ENCODE measurements at regions not wholly inside any gene's neighbourhood (a gene's known extent, or its start where the extent isn't known, plus 50 kb on each side); places are given as distances from the start of the nearest gene placed in this dataset.

- POLR2A ChIA-PET: no interaction called here
- in situ Hi-C loops (cut with HindIII; ENCODE audit: extremely low pct_ligation_motif_present, low pct_unique_long_range_greater_than_20kb) (no loop called here), intact Hi-C loops (cut with micrococcal nuclease; ENCODE audit: unreplicated experiment) (no loop called here)
- no peak for DNase-seq (ENCODE audit: low spot score)
- no peaks in the 10 kb centered on the region for H3K36me3 ChIP-seq (replicated peaks in 1 of 2; ENCODE audit: control insufficient read depth in 1 of 2, insufficient read depth in 2 of 2, low read length in 2 of 2)
- H4K20me1 ChIP-seq (ENCODE audit: insufficient read depth, low read length): no peaks in the 10 kb centered on the region
- no TSS peak for BruUV-seq (replicated peaks)
- no peak for TF ChIP-seq UBTF (CRISPR knock-in tag; IDR thresholded peaks at IDR 0.05)
- no peak for TF ChIP-seq NFE2 (CRISPR knock-in tag; IDR thresholded peaks at IDR 0.05)
- H3K9me3 ChIP-seq (ENCODE audit: low read length): peaks cover 72% of the 10 kb centered on the region
- 4% methylated on average over 6 of the region's 6 CpGs for WGBS (ENCODE audit: low lambda C conversion rate)
- H2AFZ ChIP-seq (ENCODE audit: low read length): no peak overlapping the region
- no peak for ATAC-seq
- no peaks in the 10 kb centered on the region for H3K4me1 ChIP-seq (ENCODE audit: insufficient read depth, low read length)
- H3K79me2 ChIP-seq (ENCODE audit: insufficient read depth, low read length): no peaks in the 10 kb centered on the region
- H3K27ac ChIP-seq (ENCODE audit: extremely low read length, insufficient read depth, low read length): no peak overlapping the region
- H3K9ac ChIP-seq (ENCODE audit: insufficient read depth, low read depth, low read length): no peak overlapping the region
- no peaks in the 10 kb centered on the region for H3K27me3 ChIP-seq (ENCODE audit: control insufficient read depth in 1 of 2, insufficient read depth in 2 of 2, low read length in 2 of 2)
- no peak overlapping the region for H3K4me2 ChIP-seq (ENCODE audit: low read depth, low read length)
- H3K4me3 ChIP-seq (replicated peaks in 1 of 3; ENCODE audit: insufficient read depth in 1 of 3, low read depth in 2 of 3, low read length in 3 of 3): no peak overlapping the region
- CTCF ChIA-PET (ENCODE audit: low intra/inter-chr PET ratio, low total read pairs): no interaction called here
- FAIRE-seq: no peak
These were observed 568.8 kb downstream of the POM121L12 start for GRCh38 chr7:53604201-53604600.

GRCh38 chr7:53607961-53608360 lies 572.5 kb downstream of the POM121L12 start:
- CTCF ChIA-PET (ENCODE audit: low intra/inter-chr PET ratio, low total read pairs): no interaction called here
- intact Hi-C loops (cut with micrococcal nuclease; ENCODE audit: unreplicated experiment): no loop called here
- Histone ChIP-seq H3K36me3 (replicated peaks in 1 of 2; ENCODE audit: control insufficient read depth in 1 of 2, insufficient read depth in 2 of 2, low read length in 2 of 2) (no peaks in the 10 kb centered on the region), H3K4me1 (ENCODE audit: insufficient read depth, low read length) (no peaks in the 10 kb centered on the region), H2AFZ (ENCODE audit: low read length) (no peak overlapping the region), H3K27me3 (ENCODE audit: control insufficient read depth in 1 of 2, insufficient read depth in 2 of 2, low read length in 2 of 2) (no peaks in the 10 kb centered on the region), H3K4me3 (replicated peaks in 1 of 3; ENCODE audit: insufficient read depth in 1 of 3, low read depth in 2 of 3, low read length in 3 of 3) (no peak overlapping the region), H3K4me2 (ENCODE audit: low read depth, low read length) (no peak overlapping the region), H3K79me2 (ENCODE audit: insufficient read depth, low read length) (no peaks in the 10 kb centered on the region), H3K27ac (ENCODE audit: extremely low read length, insufficient read depth, low read length) (no peak overlapping the region), H3K9me3 (ENCODE audit: low read length) (peaks cover 71% of the 10 kb centered on the region), H3K9ac (ENCODE audit: insufficient read depth, low read depth, low read length) (no peak overlapping the region), H4K20me1 (ENCODE audit: insufficient read depth, low read length) (no peaks in the 10 kb centered on the region)
- ATAC-seq (no peak), DNase-seq (ENCODE audit: low spot score) (no peak), FAIRE-seq (no peak)
- WGBS (ENCODE audit: low lambda C conversion rate): 0% methylated on average over 1 of the region's 1 CpG
- in situ Hi-C loops (cut with HindIII; ENCODE audit: extremely low pct_ligation_motif_present, low pct_unique_long_range_greater_than_20kb): no loop called here
- BruUV-seq (replicated peaks): no TSS peak
- POLR2A ChIA-PET: no interaction called here
- TF ChIP-seq ELF3 (CRISPR knock-in tag; IDR thresholded peaks at IDR 0.05) (no peak), ATF4 (CRISPR knock-in tag; IDR thresholded peaks at IDR 0.05) (no peak), HCFC1 (IDR thresholded peaks at IDR 0.05; ENCODE audit: low read depth, low read length) (no peak), SIN3B (IDR thresholded peaks at IDR 0.05; ENCODE audit: low read length) (no peak), HNF4A (CRISPR knock-in tag; IDR thresholded peaks at IDR 0.05) (no peak), CENPX (CRISPR knock-in tag; IDR thresholded peaks at IDR 0.05) (no peak), KLF11 (CRISPR knock-in tag; IDR thresholded peaks at IDR 0.05) (no peak), ZNF580 (CRISPR knock-in tag; IDR thresholded peaks at IDR 0.05; ENCODE audit: borderline replicate concordance, low read depth) (no peak), ZC3H13 (CRISPR knock-in tag; IDR thresholded peaks at IDR 0.05) (no peak), ZNF562 (CRISPR knock-in tag; IDR thresholded peaks at IDR 0.05; ENCODE audit: borderline replicate concordance) (no peak), ZBTB34 (CRISPR knock-in tag; IDR thresholded peaks at IDR 0.05) (no peak), SIN3A (IDR thresholded peaks at IDR 0.05; ENCODE audit: borderline replicate concordance, low read depth, low read length) (no peak), RAD51 (IDR thresholded peaks at IDR 0.05; ENCODE audit: borderline replicate concordance) (no peak), ZNF3 (CRISPR knock-in tag; IDR thresholded peaks at IDR 0.05) (no peak)
